Transverse colon (tissue), 4 donors: ENCODE measurements at regions not wholly inside any gene's neighbourhood (a gene's known extent, or its start where the extent isn't known, plus 50 kb on each side); places are given as distances from the start of the nearest gene placed in this dataset.

Experiments
- POLR2A ChIP-seq: fragments of 450-650 bp; IDR thresholded peaks from one replicate; pipeline ENCODE4 v1.6.1; 2016; ENCODE audit warnings: antibody characterized with exemption, mild to moderate bottlenecking, moderate library complexity
- POLR2AphosphoS5 ChIP-seq, 3 donors: sonication (generic); formaldehyde crosslinking; IDR thresholded peaks; one replicate each; pipeline ENCODE4 v1.6.1; 2016; ENCODE audit warnings: antibody characterized with exemption in 3 of 3
- TF ChIP-seq, protein P1 (sequence below), 5 experiments: fragments of 200-600 bp in 3 of 5; fragments of 450-650 bp in 2 of 5; sonication (generic) in 3 of 5; IDR thresholded peaks; 1 replicate in 2 of 5; 2 replicates in 3 of 5; pipeline ENCODE4 v1.5.1; 2016 to 2017; ENCODE audit warnings: antibody characterized with exemption in 5 of 5, inconsistent platforms in 3 of 5, mild to moderate bottlenecking in 2 of 5, moderate library complexity in 1 of 5

DNA sequence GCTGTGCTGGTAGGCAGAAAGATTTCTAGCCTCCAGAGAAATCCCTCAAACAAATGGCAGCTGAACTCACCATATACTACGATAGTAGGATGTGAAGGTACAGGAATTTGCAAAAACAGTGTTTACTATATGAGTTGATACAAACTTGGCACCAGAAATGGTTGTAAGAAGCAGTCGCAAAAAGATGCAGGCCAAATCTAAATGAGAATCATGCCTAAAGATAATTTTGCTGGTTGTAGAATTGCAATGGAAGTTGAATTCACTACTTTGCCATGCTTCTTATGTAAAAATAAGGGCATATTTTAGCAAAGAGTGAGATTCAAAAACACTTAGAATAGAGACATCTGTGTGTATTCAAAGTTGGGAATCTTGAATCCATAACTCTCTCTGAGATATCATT, 924.7 kb downstream of the SUCLG1 start:
- TF ChIP-seq POLR2A (no peak), POLR2AphosphoS5 (IDR thresholded peaks at IDR 0.05) (no peak)
- TF ChIP-seq, protein P1, sequence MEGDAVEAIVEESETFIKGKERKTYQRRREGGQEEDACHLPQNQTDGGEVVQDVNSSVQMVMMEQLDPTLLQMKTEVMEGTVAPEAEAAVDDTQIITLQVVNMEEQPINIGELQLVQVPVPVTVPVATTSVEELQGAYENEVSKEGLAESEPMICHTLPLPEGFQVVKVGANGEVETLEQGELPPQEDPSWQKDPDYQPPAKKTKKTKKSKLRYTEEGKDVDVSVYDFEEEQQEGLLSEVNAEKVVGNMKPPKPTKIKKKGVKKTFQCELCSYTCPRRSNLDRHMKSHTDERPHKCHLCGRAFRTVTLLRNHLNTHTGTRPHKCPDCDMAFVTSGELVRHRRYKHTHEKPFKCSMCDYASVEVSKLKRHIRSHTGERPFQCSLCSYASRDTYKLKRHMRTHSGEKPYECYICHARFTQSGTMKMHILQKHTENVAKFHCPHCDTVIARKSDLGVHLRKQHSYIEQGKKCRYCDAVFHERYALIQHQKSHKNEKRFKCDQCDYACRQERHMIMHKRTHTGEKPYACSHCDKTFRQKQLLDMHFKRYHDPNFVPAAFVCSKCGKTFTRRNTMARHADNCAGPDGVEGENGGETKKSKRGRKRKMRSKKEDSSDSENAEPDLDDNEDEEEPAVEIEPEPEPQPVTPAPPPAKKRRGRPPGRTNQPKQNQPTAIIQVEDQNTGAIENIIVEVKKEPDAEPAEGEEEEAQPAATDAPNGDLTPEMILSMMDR (IDR thresholded peaks at IDR 0.05): no peak
